ENCODE measurements at regions not wholly inside any gene's neighbourhood (a gene's known extent, or its start where the extent isn't known, plus 50 kb on each side); places are given as distances from the start of the nearest gene placed in this dataset.

DNA sequence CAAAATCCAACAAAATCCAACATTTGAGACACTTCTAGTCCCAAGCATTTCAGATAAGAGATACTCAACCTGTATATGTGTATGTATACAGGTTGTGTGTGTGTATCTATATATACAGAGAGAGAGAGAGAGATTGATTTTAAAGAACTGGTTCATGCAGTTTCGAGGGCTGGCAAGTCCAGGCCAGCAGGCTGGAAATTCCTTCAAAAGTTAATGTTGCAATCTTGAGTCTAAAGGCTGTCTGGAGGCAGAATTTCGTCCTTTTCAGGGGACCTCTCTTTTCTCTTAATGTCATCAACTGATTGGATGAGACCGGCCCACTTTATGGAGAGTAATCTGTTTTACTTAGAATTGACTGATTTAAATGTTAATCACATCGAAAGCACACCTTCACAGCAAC lies 199.6 kb upstream of the IL12A start:
- H3K27me3 ChIP-seq (replicated peaks in 1 of 7) = no peaks in the 10 kb centered on the region
- no peaks in the 10 kb centered on the region for H3K9me3 ChIP-seq
- TF ChIP-seq POLR2A (IDR thresholded peaks at IDR 0.05) (no peak), POLR2AphosphoS5 (IDR thresholded peaks at IDR 0.05) (no peak), CTCF (IDR thresholded peaks at IDR 0.05 in 8 of 11, conservative IDR thresholded peaks at IDR 0.05 in 3 of 11) (no peak)
- 67 to 89% (median 78%) methylated on average over 4 of the region's 4 CpGs for WGBS, 5 donors
- H3K27ac ChIP-seq = no peak overlapping the region
- intact Hi-C loops (cut with DNase I; ENCODE audit: low total_unique reads) = no loop called here
- H3K4me3 ChIP-seq = no peak overlapping the region
- no peak for DNase-seq
- H3K4me1 ChIP-seq = no peaks in the 10 kb centered on the region
- H3K36me3 ChIP-seq = no peaks in the 10 kb centered on the region

DNA sequence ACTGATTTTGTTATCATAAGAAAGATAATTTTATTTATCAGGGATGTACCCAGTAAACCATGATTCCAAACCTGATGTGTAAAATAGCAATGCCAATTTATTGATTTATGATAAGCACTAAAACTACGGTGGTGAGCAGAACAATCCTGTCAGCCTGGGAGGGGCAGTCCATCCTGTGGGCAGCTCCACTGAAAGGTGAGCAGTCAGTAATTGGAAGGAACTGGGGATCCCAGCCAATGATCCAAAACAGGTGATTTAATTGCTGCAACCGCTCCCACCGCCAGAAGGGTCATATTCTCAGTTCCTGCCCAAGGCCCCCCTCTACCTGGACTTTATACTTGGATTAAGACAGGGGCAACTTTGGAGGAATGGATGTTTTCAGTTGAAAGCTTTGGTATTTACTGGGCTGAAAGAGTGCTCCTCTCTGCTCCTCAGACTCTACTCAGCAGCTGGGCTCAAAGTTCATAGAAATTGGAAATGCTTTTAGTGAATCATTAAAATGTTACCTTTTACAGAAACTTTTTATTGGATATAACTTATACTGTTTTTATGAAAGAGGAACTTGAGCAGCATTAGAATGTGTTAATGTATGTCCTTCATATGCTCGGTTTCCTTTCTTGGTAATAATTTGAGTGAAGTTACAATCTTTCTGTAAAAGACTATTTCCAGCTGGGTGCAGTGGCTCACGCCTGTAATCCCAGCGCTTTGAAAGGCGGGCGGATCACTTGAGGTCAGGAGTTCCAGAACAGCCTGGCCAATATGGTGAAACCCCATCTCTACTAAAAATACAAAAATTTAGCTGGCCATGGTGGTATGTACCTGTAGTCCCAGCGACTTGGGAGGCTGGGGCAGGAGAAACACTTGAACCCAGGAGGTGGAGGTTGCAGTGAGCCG lies 198.6 kb upstream of the IL12A start:
- Histone ChIP-seq H3K36me3 (no peaks in the 10 kb centered on the region), H3K27me3 (replicated peaks in 1 of 7) (no peaks in the 10 kb centered on the region), H3K9me3 (no peaks in the 10 kb centered on the region), H3K27ac (no peak overlapping the region), H3K4me3 (no peak overlapping the region), H3K4me1 (no peaks in the 10 kb centered on the region)
- WGBS, 5 donors = 87 to 96% (median 91%) methylated on average over 10 of the region's 10 CpGs
- TF ChIP-seq POLR2AphosphoS5 (IDR thresholded peaks at IDR 0.05) (no peak), POLR2A (IDR thresholded peaks at IDR 0.05) (no peak), CTCF (IDR thresholded peaks at IDR 0.05 in 8 of 11, conservative IDR thresholded peaks at IDR 0.05 in 3 of 11) (no peak)
- DNase-seq = no peak
- intact Hi-C loops (cut with DNase I; ENCODE audit: low total_unique reads) = no loop called here

DNA sequence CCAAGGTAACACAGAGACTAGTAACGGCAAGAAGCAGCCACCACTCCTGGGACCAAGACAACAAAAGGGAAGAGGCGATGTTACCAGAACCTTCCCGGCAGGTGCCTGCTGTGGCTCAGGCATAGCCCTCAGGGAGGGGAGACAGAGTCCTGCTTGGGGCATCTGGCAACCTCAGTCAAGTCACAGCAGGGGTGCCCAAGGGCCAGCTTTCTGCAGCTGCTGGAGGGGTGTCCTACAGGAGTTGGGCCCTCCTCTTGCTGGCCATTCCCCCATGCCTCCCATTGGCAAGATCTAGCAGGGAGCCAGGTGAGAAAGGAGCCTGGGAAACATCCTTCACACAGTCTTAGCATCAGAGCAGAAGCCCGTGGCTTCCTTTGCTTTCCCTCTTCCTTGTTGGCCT lies 197.3 kb upstream of the IL12A start:
- Histone ChIP-seq H3K36me3 (no peaks in the 10 kb centered on the region), H3K27me3 (replicated peaks in 1 of 7) (no peaks in the 10 kb centered on the region), H3K9me3 (no peaks in the 10 kb centered on the region), H3K4me1 (no peaks in the 10 kb centered on the region), H3K4me3 (no peak overlapping the region), H3K27ac (no peak overlapping the region)
- TF ChIP-seq POLR2AphosphoS5 (IDR thresholded peaks at IDR 0.05) = no peak
- TF ChIP-seq CTCF (IDR thresholded peaks at IDR 0.05 in 8 of 11, conservative IDR thresholded peaks at IDR 0.05 in 3 of 11) = no peak
- TF ChIP-seq POLR2A (IDR thresholded peaks at IDR 0.05) = no peak
- WGBS, 5 donors = 77 to 90% (median 81%) methylated on average over 4 of the region's 4 CpGs
- DNase-seq = no peak
- intact Hi-C loops (cut with DNase I; ENCODE audit: low total_unique reads) = no loop called here

GRCh38 chr3:159792070-159792469 lies 196.6 kb upstream of the IL12A start:
- no peaks in the 10 kb centered on the region for H3K27me3 ChIP-seq (replicated peaks in 1 of 7)
- intact Hi-C loops (cut with DNase I; ENCODE audit: low total_unique reads) = no loop called here
- no peak for DNase-seq
- peaks cover 0 to 4% (median 0%) of the 10 kb centered on the region in 6 donors for H3K4me1 ChIP-seq
- no peak overlapping the region for H3K27ac ChIP-seq
- H3K4me3 ChIP-seq = no peak overlapping the region
- 85 to 100% (median 97%) methylated on average over 2 of the region's 2 CpGs for WGBS, 5 donors
- H3K9me3 ChIP-seq = no peaks in the 10 kb centered on the region
- TF ChIP-seq POLR2A (IDR thresholded peaks at IDR 0.05) (no peak), POLR2AphosphoS5 (IDR thresholded peaks at IDR 0.05) (no peak), CTCF (IDR thresholded peaks at IDR 0.05 in 8 of 11, conservative IDR thresholded peaks at IDR 0.05 in 3 of 11) (no peak)
- no peaks in the 10 kb centered on the region for H3K36me3 ChIP-seq

Data from spleen (tissue), 11 donors.